Mesothelial cell of epicardium (in vitro differentiated cells): ENCODE measurements at regions not wholly inside any gene's neighbourhood (a gene's known extent, or its start where the extent isn't known, plus 50 kb on each side); places are given as distances from the start of the nearest gene placed in this dataset.

ENCODE experiments used
- DNase-seq, 2 experiments: peaks; one replicate each; pipeline ENCODE4 v3.0.0; 2021; ENCODE audit warnings: low spot score in 2 of 2; ENCODE audit not compliant: unreplicated experiment in 2 of 2
- H3K27ac Mint-ChIP-seq: 2 replicates; pipeline ENCODE4 v1.8.0; 2021; ENCODE audit warnings: mixed read lengths
- H3K27me3 Mint-ChIP-seq: 2 replicates; pipeline ENCODE4 v1.8.0; 2021; ENCODE audit warnings: low read depth, mixed read lengths
- H3K36me3 Mint-ChIP-seq: 2 replicates; pipeline ENCODE4 v1.8.0; 2021; ENCODE audit warnings: mixed read lengths
- H3K4me1 Mint-ChIP-seq: 2 replicates; pipeline ENCODE4 v1.8.0; 2021; ENCODE audit warnings: mixed read lengths
- H3K4me3 Mint-ChIP-seq: 2 replicates; pipeline ENCODE4 v1.8.0; 2021; ENCODE audit warnings: mild to moderate bottlenecking, moderate library complexity, mixed read lengths
- H3K9me3 Mint-ChIP-seq: 2 replicates; pipeline ENCODE4 v1.8.0; 2021; ENCODE audit warnings: mixed read lengths
- TF ChIP-seq, protein P1 (sequence below): fragments of 200-600 bp; sonication (generic); IDR thresholded peaks from one replicate; pipeline ENCODE4 v1.5.0; 2021; ENCODE audit warnings: antibody characterized with exemption; ENCODE audit not compliant: unreplicated experiment

DNA sequence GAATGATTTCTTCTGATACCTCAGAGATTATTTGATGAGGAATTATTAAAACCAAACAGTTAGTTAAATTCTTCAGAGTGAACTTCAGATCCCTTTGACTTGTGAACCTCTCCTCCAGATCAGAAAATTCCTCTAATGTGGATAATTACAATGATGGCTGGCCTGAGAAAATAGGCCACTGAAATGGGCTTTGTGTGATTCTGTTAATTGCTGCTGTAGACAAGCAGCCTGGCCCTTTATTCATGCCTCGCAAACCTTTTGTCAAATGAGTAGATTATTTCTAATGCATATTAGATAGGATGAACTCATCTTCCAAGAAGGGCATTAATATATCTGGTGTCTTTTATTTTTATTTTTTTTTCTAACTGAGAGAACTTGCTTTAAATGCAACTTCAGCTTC lies 855.2 kb downstream of the TLE4 start:
- TF ChIP-seq, protein P1, sequence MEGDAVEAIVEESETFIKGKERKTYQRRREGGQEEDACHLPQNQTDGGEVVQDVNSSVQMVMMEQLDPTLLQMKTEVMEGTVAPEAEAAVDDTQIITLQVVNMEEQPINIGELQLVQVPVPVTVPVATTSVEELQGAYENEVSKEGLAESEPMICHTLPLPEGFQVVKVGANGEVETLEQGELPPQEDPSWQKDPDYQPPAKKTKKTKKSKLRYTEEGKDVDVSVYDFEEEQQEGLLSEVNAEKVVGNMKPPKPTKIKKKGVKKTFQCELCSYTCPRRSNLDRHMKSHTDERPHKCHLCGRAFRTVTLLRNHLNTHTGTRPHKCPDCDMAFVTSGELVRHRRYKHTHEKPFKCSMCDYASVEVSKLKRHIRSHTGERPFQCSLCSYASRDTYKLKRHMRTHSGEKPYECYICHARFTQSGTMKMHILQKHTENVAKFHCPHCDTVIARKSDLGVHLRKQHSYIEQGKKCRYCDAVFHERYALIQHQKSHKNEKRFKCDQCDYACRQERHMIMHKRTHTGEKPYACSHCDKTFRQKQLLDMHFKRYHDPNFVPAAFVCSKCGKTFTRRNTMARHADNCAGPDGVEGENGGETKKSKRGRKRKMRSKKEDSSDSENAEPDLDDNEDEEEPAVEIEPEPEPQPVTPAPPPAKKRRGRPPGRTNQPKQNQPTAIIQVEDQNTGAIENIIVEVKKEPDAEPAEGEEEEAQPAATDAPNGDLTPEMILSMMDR = no peak
- peaks cover 15% of the 10 kb centered on the region for H3K9me3 Mint-ChIP-seq
- no peak for DNase-seq
- no peaks in the 10 kb centered on the region for H3K27me3 Mint-ChIP-seq
- H3K27ac Mint-ChIP-seq = no peak overlapping the region
- H3K4me1 Mint-ChIP-seq = peaks cover 9% of the 10 kb centered on the region
- peaks cover 1% of the 10 kb centered on the region for H3K36me3 Mint-ChIP-seq
- H3K4me3 Mint-ChIP-seq = no peak overlapping the region

DNA sequence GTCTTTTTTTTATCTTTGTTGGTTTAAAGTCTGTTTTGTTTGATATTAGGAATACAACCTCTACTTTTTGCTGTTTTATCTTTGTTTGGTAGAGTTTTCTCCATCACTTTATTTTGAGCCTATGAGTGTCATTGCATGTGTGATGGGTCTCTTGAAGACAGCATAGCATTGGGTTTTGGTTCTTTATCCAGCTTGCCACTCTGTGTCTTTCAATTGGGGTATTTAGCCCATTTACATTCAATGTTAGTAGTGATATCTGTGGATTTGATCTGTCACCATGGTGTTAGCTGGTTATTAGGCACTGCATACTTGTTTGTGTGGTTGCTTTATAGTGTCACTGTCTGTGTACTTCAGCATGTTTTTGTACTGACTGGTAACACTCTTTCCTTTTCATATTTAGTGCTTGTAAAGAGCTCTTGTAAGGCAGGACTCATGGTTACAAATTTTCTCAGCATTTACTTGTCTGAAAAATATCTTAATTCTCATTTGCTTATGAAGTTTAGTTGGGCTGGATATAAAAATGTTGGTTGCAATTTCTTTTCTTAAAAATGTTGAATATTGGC lies 845.5 kb downstream of the TLE4 start:
- no peak overlapping the region for H3K27ac Mint-ChIP-seq
- no peak for DNase-seq
- no peak overlapping the region for H3K4me3 Mint-ChIP-seq
- H3K9me3 Mint-ChIP-seq = peaks cover 52% of the 10 kb centered on the region
- peaks cover 25% of the 10 kb centered on the region for H3K36me3 Mint-ChIP-seq
- H3K27me3 Mint-ChIP-seq = no peaks in the 10 kb centered on the region
- H3K4me1 Mint-ChIP-seq = no peaks in the 10 kb centered on the region
- TF ChIP-seq, protein P1 = no peak

DNA sequence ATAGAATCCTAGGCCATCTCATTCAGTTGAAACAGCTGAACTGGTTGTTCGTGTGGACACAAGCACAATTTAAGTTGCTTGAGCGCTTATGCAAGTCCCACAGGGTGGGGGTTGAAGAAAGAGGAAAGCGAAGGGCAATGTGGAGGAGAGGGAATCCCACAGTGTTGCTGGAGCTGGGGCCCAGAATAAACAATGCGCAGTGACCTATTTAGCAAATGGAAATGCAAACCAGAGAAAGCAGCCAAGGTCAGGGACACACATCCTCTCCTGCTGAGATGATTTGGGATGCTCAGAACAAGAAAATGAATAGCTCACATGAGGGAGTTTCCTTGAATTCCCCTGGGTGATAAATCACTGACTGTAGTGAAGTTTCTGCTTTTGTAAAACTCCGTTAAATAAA lies 838.3 kb downstream of the TLE4 start:
- DNase-seq = no peak
- TF ChIP-seq, protein P1 = no peak
- Mint-ChIP-seq H3K27ac (peak overlapping the region; percentile 76), H3K9me3 (peaks cover 42% of the 10 kb centered on the region), H3K4me1 (peaks cover 15% of the 10 kb centered on the region), H3K36me3 (peaks cover 14% of the 10 kb centered on the region), H3K27me3 (no peaks in the 10 kb centered on the region), H3K4me3 (no peak overlapping the region)

DNA sequence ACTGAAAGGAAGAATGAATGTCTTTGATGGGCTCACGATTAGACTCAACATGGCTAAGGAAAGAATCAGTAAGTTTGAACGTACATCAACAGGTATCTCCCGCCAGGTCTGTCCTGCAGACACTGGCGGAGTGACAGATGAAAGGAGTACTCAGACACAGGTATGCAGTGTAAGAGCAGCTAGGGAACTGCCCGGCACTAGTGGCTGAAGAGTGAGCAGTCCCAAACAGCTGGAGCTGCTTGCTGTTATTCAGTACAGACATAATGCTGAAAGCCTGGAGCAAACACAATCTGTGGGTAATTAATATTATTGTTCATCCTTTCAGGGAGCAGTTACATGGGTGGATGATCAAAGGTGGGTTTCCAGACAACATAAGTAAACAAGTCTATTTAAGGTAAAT lies 835.5 kb downstream of the TLE4 start:
- no peaks in the 10 kb centered on the region for H3K27me3 Mint-ChIP-seq
- TF ChIP-seq, protein P1 = no peak
- DNase-seq = no peak
- no peak overlapping the region for H3K27ac Mint-ChIP-seq
- H3K4me3 Mint-ChIP-seq = no peak overlapping the region
- H3K36me3 Mint-ChIP-seq = peaks cover 12% of the 10 kb centered on the region
- peaks cover 15% of the 10 kb centered on the region for H3K4me1 Mint-ChIP-seq
- H3K9me3 Mint-ChIP-seq = peaks cover 32% of the 10 kb centered on the region

DNA sequence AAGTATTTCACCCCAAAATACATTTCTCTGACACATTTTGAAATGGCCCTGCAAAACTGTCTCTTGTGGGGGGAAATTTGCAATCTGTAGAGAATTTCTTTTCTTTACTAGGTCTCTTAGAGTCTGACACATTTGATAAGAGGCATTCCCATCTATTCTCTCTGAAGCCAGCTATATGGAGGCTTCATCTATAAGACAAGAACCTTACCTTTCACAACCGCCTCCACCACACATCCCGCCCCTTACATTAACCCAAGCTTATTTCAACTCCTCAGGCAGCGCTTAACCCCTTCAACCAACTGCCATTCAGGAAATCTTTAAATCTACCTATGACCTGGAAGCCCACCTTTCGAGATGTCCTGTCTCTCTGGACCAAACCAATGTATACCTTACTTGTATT lies 829.5 kb downstream of the TLE4 start:
- Mint-ChIP-seq H3K36me3 (no peaks in the 10 kb centered on the region), H3K4me3 (no peak overlapping the region), H3K27me3 (no peaks in the 10 kb centered on the region), H3K27ac (no peak overlapping the region), H3K9me3 (peaks cover 21% of the 10 kb centered on the region), H3K4me1 (peaks cover 9% of the 10 kb centered on the region)
- no peak for DNase-seq
- TF ChIP-seq, protein P1 = no peak
